ENCODE measurements at regions not wholly inside any gene's neighbourhood (a gene's known extent, or its start where the extent isn't known, plus 50 kb on each side); places are given as distances from the start of the nearest gene placed in this dataset.
A peak's percentile ranks its signal among the peaks of the same experiment; 100 is the strongest.

DNA sequence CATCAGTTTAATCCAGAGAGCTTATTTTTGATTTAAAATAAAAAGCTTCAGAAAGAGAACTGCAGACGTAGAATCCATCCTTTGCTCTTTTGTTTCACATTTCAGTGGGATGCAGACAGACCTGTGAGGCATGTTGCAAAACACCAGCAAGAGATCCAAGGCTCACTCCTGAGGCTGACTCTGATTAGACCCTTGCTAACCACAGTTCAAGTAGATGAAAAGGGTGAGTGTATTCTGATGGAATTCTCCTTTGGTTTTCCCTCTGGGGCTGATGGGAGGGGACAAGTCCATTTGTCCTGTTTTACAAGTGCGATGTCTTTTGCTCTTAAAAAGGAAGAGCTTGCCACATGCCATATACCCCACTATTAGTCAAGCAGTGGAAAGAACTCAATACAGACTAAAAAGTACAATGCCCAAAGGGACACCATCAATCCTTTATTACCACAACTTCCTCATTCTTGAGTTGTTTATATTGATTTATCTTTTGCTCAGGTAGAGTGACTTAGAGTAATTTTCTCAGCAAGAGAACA lies 772.7 kb downstream of the MAFB start:
- H3K9me3 ChIP-seq (ENCODE audit: control insufficient read depth in 2 of 3, insufficient read depth in 1 of 3, low read length in 3 of 3): no peaks in the 10 kb centered on the region
- H3K4me1 ChIP-seq (ENCODE audit: control insufficient read depth in 2 of 3, insufficient read depth in 2 of 3, low read depth in 1 of 3, low read length in 3 of 3): no peaks in the 10 kb centered on the region
- DNase-seq (no peak), FAIRE-seq (no peak)
- H3K27ac ChIP-seq (ENCODE audit: low read depth in 2 of 2, low read length in 2 of 2): no peak overlapping the region
- no peak overlapping the region for H3K4me3 ChIP-seq (ENCODE audit: low read length in 3 of 3)
- intact Hi-C loops (cut with DNase I): no loop called here
- TF ChIP-seq, protein P1, sequence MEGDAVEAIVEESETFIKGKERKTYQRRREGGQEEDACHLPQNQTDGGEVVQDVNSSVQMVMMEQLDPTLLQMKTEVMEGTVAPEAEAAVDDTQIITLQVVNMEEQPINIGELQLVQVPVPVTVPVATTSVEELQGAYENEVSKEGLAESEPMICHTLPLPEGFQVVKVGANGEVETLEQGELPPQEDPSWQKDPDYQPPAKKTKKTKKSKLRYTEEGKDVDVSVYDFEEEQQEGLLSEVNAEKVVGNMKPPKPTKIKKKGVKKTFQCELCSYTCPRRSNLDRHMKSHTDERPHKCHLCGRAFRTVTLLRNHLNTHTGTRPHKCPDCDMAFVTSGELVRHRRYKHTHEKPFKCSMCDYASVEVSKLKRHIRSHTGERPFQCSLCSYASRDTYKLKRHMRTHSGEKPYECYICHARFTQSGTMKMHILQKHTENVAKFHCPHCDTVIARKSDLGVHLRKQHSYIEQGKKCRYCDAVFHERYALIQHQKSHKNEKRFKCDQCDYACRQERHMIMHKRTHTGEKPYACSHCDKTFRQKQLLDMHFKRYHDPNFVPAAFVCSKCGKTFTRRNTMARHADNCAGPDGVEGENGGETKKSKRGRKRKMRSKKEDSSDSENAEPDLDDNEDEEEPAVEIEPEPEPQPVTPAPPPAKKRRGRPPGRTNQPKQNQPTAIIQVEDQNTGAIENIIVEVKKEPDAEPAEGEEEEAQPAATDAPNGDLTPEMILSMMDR (IDR thresholded peaks at IDR 0.05; ENCODE audit: borderline replicate concordance, extremely low read depth, insufficient read depth): no peak
- H3K9ac ChIP-seq (ENCODE audit: low read length in 3 of 3): no peak overlapping the region
- H3K27me3 ChIP-seq (ENCODE audit: control insufficient read depth, insufficient read depth, low read length): no peaks in the 10 kb centered on the region
- H3K36me3 ChIP-seq (ENCODE audit: control insufficient read depth in 2 of 3, insufficient read depth in 3 of 3, low read length in 3 of 3): no peaks in the 10 kb centered on the region

DNA sequence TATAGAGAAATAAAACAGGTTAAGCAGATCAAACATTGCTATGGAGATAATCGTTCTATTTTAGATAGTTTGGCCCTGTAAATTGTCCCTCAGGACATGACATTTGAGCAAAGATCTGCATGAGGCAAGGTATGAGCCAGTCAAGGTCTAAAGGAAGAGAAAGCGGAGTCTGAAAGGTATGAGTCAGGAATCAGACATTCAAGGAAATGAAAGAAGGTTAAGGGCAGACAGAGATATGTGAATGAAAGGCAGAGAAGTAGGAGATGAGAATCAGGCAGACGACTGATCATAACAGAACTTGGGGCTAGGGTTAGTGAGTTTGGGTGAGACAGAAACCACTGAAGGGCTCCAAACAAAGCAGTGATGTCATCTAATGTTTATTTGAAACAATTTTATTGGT lies 775.8 kb downstream of the MAFB start:
- H3K27ac ChIP-seq (ENCODE audit: low read depth in 2 of 2, low read length in 2 of 2): no peak overlapping the region
- DNase-seq: no peak
- H3K27me3 ChIP-seq (ENCODE audit: control insufficient read depth, insufficient read depth, low read length): no peaks in the 10 kb centered on the region
- H3K4me1 ChIP-seq (ENCODE audit: control insufficient read depth in 2 of 3, insufficient read depth in 2 of 3, low read depth in 1 of 3, low read length in 3 of 3): no peaks in the 10 kb centered on the region
- no peak for FAIRE-seq
- H3K4me3 ChIP-seq (ENCODE audit: low read length in 3 of 3): no peak overlapping the region
- intact Hi-C loops (cut with DNase I): no loop called here
- no peak overlapping the region for H3K9ac ChIP-seq (ENCODE audit: low read length in 3 of 3)
- H3K36me3 ChIP-seq (ENCODE audit: control insufficient read depth in 2 of 3, insufficient read depth in 3 of 3, low read length in 3 of 3): no peaks in the 10 kb centered on the region
- TF ChIP-seq, protein P1 (IDR thresholded peaks at IDR 0.05; ENCODE audit: borderline replicate concordance, extremely low read depth, insufficient read depth): no peak
- no peaks in the 10 kb centered on the region for H3K9me3 ChIP-seq (ENCODE audit: control insufficient read depth in 2 of 3, insufficient read depth in 1 of 3, low read length in 3 of 3)

DNA sequence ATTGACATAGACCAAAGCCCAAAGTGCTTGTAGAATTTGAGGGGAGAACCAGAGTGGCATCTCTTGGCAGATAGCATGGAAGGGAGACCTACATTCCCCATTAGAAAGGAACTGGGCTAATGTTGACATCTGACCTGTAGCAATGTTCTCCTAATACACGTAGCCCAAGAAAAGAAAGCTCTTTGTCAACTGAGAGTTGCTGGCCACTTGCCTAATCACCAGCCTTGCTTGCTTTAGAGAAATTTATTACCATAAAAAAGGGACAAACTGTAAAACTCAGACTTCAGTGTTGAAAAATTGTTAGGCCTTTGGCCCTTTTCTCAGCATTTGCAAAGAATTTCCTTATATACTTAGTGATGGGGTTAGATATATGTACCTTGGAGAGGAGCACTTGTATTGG lies 777.5 kb downstream of the MAFB start:
- FAIRE-seq (no peak), DNase-seq (peak in 1 of 5 donors; percentile 14)
- TF ChIP-seq, protein P1 (IDR thresholded peaks at IDR 0.05; ENCODE audit: borderline replicate concordance, extremely low read depth, insufficient read depth): no peak
- Histone ChIP-seq H3K4me1 (ENCODE audit: control insufficient read depth in 2 of 3, insufficient read depth in 2 of 3, low read depth in 1 of 3, low read length in 3 of 3) (no peaks in the 10 kb centered on the region), H3K27ac (ENCODE audit: low read depth in 2 of 2, low read length in 2 of 2) (no peak overlapping the region), H3K9ac (ENCODE audit: low read length in 3 of 3) (no peak overlapping the region), H3K27me3 (ENCODE audit: control insufficient read depth, insufficient read depth, low read length) (no peaks in the 10 kb centered on the region), H3K36me3 (ENCODE audit: control insufficient read depth in 2 of 3, insufficient read depth in 3 of 3, low read length in 3 of 3) (no peaks in the 10 kb centered on the region), H3K4me3 (ENCODE audit: low read length in 3 of 3) (no peak overlapping the region), H3K9me3 (ENCODE audit: control insufficient read depth in 2 of 3, insufficient read depth in 1 of 3, low read length in 3 of 3) (no peaks in the 10 kb centered on the region)
- intact Hi-C loops (cut with DNase I): no loop called here

DNA sequence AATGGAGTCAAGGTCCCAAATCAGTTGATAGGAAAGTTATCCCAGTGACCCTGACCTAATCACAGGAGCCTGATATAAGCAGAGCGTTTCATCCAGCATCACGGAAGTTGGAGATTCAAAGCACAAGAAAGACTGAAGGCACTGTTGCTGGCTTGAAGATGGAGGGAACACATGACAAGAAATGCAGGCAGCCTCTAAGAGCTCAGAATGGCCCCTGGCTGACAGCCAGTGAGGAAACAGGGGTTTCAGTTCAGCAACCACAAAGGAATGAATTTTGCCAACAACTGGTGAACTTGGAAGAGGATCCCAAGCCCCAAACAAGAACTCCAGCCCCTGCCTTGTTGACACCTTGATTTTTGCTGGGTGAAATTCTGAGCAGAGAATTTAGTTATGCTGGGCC lies 778.5 kb downstream of the MAFB start:
- no peaks in the 10 kb centered on the region for H3K9me3 ChIP-seq (ENCODE audit: control insufficient read depth in 2 of 3, insufficient read depth in 1 of 3, low read length in 3 of 3)

More for the DNA sequence above, 778.5 kb downstream of the MAFB start:
- intact Hi-C loops (cut with DNase I): no loop called here
- H3K27ac ChIP-seq (ENCODE audit: low read depth in 2 of 2, low read length in 2 of 2): no peak overlapping the region
- no peaks in the 10 kb centered on the region for H3K4me1 ChIP-seq (ENCODE audit: control insufficient read depth in 2 of 3, insufficient read depth in 2 of 3, low read depth in 1 of 3, low read length in 3 of 3)
- H3K9ac ChIP-seq (ENCODE audit: low read length in 3 of 3): no peak overlapping the region
- DNase-seq: peak in 1 of 5 donors; percentile 23
- no peaks in the 10 kb centered on the region for H3K27me3 ChIP-seq (ENCODE audit: control insufficient read depth, insufficient read depth, low read length)
- no peak overlapping the region for H3K4me3 ChIP-seq (ENCODE audit: low read length in 3 of 3)
- no peaks in the 10 kb centered on the region for H3K36me3 ChIP-seq (ENCODE audit: control insufficient read depth in 2 of 3, insufficient read depth in 3 of 3, low read length in 3 of 3)
- TF ChIP-seq, protein P1 (IDR thresholded peaks at IDR 0.05; ENCODE audit: borderline replicate concordance, extremely low read depth, insufficient read depth): no peak
- no peak for FAIRE-seq

Data from kidney (tissue), 13 donors.